Panc1 (cell line): ENCODE measurements at regions not wholly inside any gene's neighbourhood (a gene's known extent, or its start where the extent isn't known, plus 50 kb on each side); places are given as distances from the start of the nearest gene placed in this dataset.

Source experiments
- ATAC-seq: fragments of 200-7000 bp; cut with Tn5 transposase; 2 replicates; pipeline ENCODE4 v1.9.1; 2020; ENCODE audit warnings: mild to moderate bottlenecking, moderate library complexity
- BruUV-seq: library from RNA; stranded (reverse); fragments of 400-500 nt; replicated peaks from 2 replicates; lab custom pipeline; 2021; lab: Mats Ljungman, UMichigan
- CTCF ChIA-PET: fragments of 300-600 bp; sonication (Branson Sonifier 250); formaldehyde crosslinking; loops from one replicate; lab custom pipeline; 2022; ENCODE audit warnings: antibody characterized with exemption; lab: Charles Lee
- POLR2A ChIA-PET: fragments of 300-600 bp; sonication (Branson Sonifier 250); formaldehyde crosslinking; loops from one replicate; lab custom pipeline; 2022; ENCODE audit warnings: antibody characterized with exemption; lab: Charles Lee
- DNase-seq: peaks from one replicate; pipeline ENCODE4 v3.0.0-alpha.2; 2010; ENCODE audit warnings: low read depth, low spot score
- H3K27ac ChIP-seq: 2 replicates; pipeline ENCODE4 v1.5.1; 2011; ENCODE audit warnings: mild to moderate bottlenecking, low read length, inconsistent platforms
- H3K27me3 ChIP-seq: fragments of 200-500 bp; sonication (Bioruptor generic); 2 replicates; pipeline ENCODE4 v1.6.0; 2014; ENCODE audit warnings: low read length, inconsistent platforms; ENCODE audit not compliant: control insufficient read depth, insufficient read depth
- H3K36me3 ChIP-seq: fragments of 200-500 bp; sonication (Bioruptor generic); 2 replicates; pipeline ENCODE4 v1.5.1; 2014; ENCODE audit warnings: inconsistent platforms, mild to moderate bottlenecking, low read length, moderate library complexity; ENCODE audit not compliant: control insufficient read depth, insufficient read depth
- H3K4me1 ChIP-seq: 2 replicates; pipeline ENCODE4 v1.5.1; 2011; ENCODE audit warnings: inconsistent platforms, mild to moderate bottlenecking, low read length, moderate library complexity; ENCODE audit not compliant: control insufficient read depth, insufficient read depth
- H3K4me3 ChIP-seq, 2 experiments: 2 replicates each; pipeline ENCODE4 v1.5.1; 2011 to 2012; ENCODE audit warnings: low read depth in 2 of 2, low read length in 2 of 2, mild to moderate bottlenecking in 2 of 2, inconsistent platforms in 1 of 2, moderate library complexity in 1 of 2
- H3K9me3 ChIP-seq: fragments of 200-500 bp; sonication (Bioruptor generic); 2 replicates; pipeline ENCODE4 v1.5.1; 2014; ENCODE audit warnings: low read depth, mild to moderate bottlenecking, inconsistent platforms, low read length, moderate library complexity; ENCODE audit not compliant: control insufficient read depth, insufficient read depth
- CTCF ChIP-seq: fragments of 450-650 bp; IDR thresholded peaks from 2 replicates; pipeline ENCODE4 v1.5.1; 2017; ENCODE audit warnings: mild to moderate bottlenecking
- POLR2AphosphoS5 ChIP-seq: IDR thresholded peaks from 2 replicates; pipeline ENCODE4 v1.6.1; 2012; ENCODE audit warnings: mild to moderate bottlenecking, low read depth, low read length, moderate library complexity
- SIN3A ChIP-seq: IDR thresholded peaks from 2 replicates; pipeline ENCODE4 v1.6.1; 2012; ENCODE audit warnings: low read depth, mild to moderate bottlenecking, low read length, moderate library complexity, borderline replicate concordance; ENCODE audit not compliant: insufficient read depth
- TCF7L2 ChIP-seq: IDR thresholded peaks from 2 replicates; pipeline ENCODE4 v1.6.1; 2011; ENCODE audit warnings: mild to moderate bottlenecking, low read depth, low read length, inconsistent platforms
- in situ Hi-C: cut with HindIII; loops from 2 replicates; pipeline ENCODE4 v1.10.0; 2016; ENCODE audit warnings: low sequenced_read_pairs, low pct_unique_long_range_greater_than_20kb
- intact Hi-C: fragments of 100-400 bp; cut with micrococcal nuclease; formaldehyde crosslinking; loops from one replicate; pipeline ENCODE4 v1.10.0; 2022; ENCODE audit not compliant: unreplicated experiment
- TF ChIP-seq, protein P1 (sequence below), 2 experiments: IDR thresholded peaks; 2 replicates each; pipeline ENCODE4 v1.6.1; 2011 to 2012; ENCODE audit warnings: low read depth in 2 of 2, control low read depth in 1 of 2, low read length in 1 of 2, mild to moderate bottlenecking in 1 of 2, moderate library complexity in 1 of 2; ENCODE audit not compliant: insufficient read depth in 1 of 2

GRCh38 chr15:62909257-62909656 is 133.3 kb upstream of the TPM1 start:
- TF ChIP-seq POLR2AphosphoS5, result no peak
- no peak for TF ChIP-seq CTCF
- no peak for TF ChIP-seq SIN3A
- no peak for TF ChIP-seq TCF7L2
- TF ChIP-seq, protein P1, sequence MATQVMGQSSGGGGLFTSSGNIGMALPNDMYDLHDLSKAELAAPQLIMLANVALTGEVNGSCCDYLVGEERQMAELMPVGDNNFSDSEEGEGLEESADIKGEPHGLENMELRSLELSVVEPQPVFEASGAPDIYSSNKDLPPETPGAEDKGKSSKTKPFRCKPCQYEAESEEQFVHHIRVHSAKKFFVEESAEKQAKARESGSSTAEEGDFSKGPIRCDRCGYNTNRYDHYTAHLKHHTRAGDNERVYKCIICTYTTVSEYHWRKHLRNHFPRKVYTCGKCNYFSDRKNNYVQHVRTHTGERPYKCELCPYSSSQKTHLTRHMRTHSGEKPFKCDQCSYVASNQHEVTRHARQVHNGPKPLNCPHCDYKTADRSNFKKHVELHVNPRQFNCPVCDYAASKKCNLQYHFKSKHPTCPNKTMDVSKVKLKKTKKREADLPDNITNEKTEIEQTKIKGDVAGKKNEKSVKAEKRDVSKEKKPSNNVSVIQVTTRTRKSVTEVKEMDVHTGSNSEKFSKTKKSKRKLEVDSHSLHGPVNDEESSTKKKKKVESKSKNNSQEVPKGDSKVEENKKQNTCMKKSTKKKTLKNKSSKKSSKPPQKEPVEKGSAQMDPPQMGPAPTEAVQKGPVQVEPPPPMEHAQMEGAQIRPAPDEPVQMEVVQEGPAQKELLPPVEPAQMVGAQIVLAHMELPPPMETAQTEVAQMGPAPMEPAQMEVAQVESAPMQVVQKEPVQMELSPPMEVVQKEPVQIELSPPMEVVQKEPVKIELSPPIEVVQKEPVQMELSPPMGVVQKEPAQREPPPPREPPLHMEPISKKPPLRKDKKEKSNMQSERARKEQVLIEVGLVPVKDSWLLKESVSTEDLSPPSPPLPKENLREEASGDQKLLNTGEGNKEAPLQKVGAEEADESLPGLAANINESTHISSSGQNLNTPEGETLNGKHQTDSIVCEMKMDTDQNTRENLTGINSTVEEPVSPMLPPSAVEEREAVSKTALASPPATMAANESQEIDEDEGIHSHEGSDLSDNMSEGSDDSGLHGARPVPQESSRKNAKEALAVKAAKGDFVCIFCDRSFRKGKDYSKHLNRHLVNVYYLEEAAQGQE (IDR thresholded peaks at IDR 0.05; ENCODE audit: insufficient read depth in 1 of 2, low read depth in 2 of 2, low read length in 1 of 2), result no peak
- peaks cover 6% of the 10 kb centered on the region; the same call in 1 of the 2 replicates for H3K4me1 ChIP-seq
- DNase-seq, result no peak
- no peak for ATAC-seq
- intact Hi-C loops (no loop called here), in situ Hi-C loops (no loop called here)
- ChIA-PET POLR2A (no interaction called here), CTCF (no interaction called here)
- no peaks in the 10 kb centered on the region for H3K36me3 ChIP-seq
- no peak overlapping the region for H3K4me3 ChIP-seq
- H3K27ac ChIP-seq, result peak overlapping the region; percentile 30; the same call in 1 of the 2 replicates
- no TSS peak for BruUV-seq
- H3K9me3 ChIP-seq, result no peaks in the 10 kb centered on the region
- no peaks in the 10 kb centered on the region for H3K27me3 ChIP-seq

DNA sequence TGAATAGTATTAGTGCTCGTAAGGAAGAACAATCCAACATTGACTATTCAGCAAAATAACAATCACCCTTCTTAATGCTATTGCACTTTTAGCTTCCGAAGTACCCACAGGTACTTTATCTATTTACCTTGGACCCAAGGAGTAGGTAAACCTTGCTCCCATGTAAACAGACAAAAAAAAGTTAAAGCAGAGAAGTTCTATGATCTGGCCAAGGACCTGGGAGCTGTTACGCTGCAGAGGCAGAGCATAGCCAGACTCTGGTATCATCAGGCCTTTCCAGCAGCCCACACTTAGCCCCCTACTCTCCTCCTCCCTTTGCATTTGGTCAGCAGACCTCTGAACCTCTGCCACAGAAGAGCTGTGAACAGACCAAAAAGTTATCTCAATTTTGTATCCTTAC is 130.3 kb upstream of the TPM1 start:
- Histone ChIP-seq H3K4me3 (no peak overlapping the region), H3K4me1 (peaks cover 6% of the 10 kb centered on the region; the same call in 1 of the 2 replicates), H3K27ac (no peak overlapping the region), H3K36me3 (no peaks in the 10 kb centered on the region), H3K27me3 (no peaks in the 10 kb centered on the region), H3K9me3 (no peaks in the 10 kb centered on the region)
- intact Hi-C loops, result no loop called here
- TF ChIP-seq CTCF (no peak), TCF7L2 (no peak), POLR2AphosphoS5 (no peak), SIN3A (no peak)
- TF ChIP-seq, protein P1 (IDR thresholded peaks at IDR 0.05; ENCODE audit: insufficient read depth in 1 of 2, low read depth in 2 of 2, low read length in 1 of 2), result no peak
- ChIA-PET POLR2A (interaction anchor here (0.9 kb wide), 1 partner anchor 28 kb away, joined by 3 read pairs; no protein-coding TSS in a partner anchor), CTCF (interaction anchor here (0.6 kb wide), 1 partner anchor 170 kb away, joined by 4 read pairs; no protein-coding TSS in a partner anchor)
- BruUV-seq, result no TSS peak
- no peak for ATAC-seq
- in situ Hi-C loops, result no loop called here
- no peak for DNase-seq
